Prostate gland (tissue), 2 donors: ENCODE measurements at regions not wholly inside any gene's neighbourhood (a gene's known extent, or its start where the extent isn't known, plus 50 kb on each side); places are given as distances from the start of the nearest gene placed in this dataset.
"Not testable (repeated sequence)": the region's sequence is repeated elsewhere in the genome, so short reads cannot be mapped to it uniquely, and the experiment has no call there.

Experiments
- DNase-seq: peaks from one replicate; pipeline ENCODE4 v3.0.0-alpha.2; 2019; ENCODE audit warnings: low spot score
- H3K27ac ChIP-seq, 2 donors: fragments of 200-600 bp; sonication (generic); 2 replicates each; pipeline ENCODE4 v1.5.1; 2017 to 2019
- H3K27me3 ChIP-seq: fragments of 200-600 bp; sonication (generic); replicated peaks from 2 replicates; pipeline ENCODE4 v1.5.1; 2019; ENCODE audit not compliant: insufficient read depth
- H3K36me3 ChIP-seq, 2 donors: fragments of 200-600 bp; sonication (generic); 1 replicate in 1 of 2; 2 replicates in 1 of 2; pipeline versions ENCODE4 v1.5.1 to v1.8.1; 2017 to 2019
- H3K4me1 ChIP-seq: fragments of 200-600 bp; sonication (generic); replicated peaks from 2 replicates; pipeline ENCODE4 v1.5.1; 2019
- H3K4me3 ChIP-seq, 2 donors: fragments of 200-600 bp; sonication (generic); 2 replicates each; pipeline ENCODE4 v1.5.1; 2017 to 2019
- H3K9me3 ChIP-seq: fragments of 200-600 bp; sonication (generic); 2 replicates; pipeline ENCODE4 v1.5.1; 2017
- POLR2A ChIP-seq: fragments of 450-650 bp; IDR thresholded peaks from one replicate; pipeline ENCODE4 v1.6.1; 2016; ENCODE audit warnings: antibody characterized with exemption, mild to moderate bottlenecking
- POLR2AphosphoS5 ChIP-seq: sonication (generic); formaldehyde crosslinking; IDR thresholded peaks from one replicate; pipeline ENCODE4 v1.6.1; 2017; ENCODE audit warnings: antibody characterized with exemption
- WGBS: methylation state at CpG from one replicate; pipeline ENCODE4 v1.1.5; 2018; 5-methylcytosine and 5-hydroxymethylcytosine counted together
- intact Hi-C: fragments of 100-400 bp; cut with DNase I; formaldehyde crosslinking; loops from one replicate; pipeline ENCODE4 v1.14.2; 2022
- TF ChIP-seq, protein P1 (sequence below), 4 experiments: fragments of 200-600 bp in 2 of 4; fragments of 450-650 bp in 2 of 4; sonication (generic) in 2 of 4; IDR thresholded peaks; 1 replicate in 3 of 4; 2 replicates in 1 of 4; pipeline ENCODE4 v1.5.1; 2016 to 2019; ENCODE audit warnings: antibody characterized with exemption in 4 of 4, mild to moderate bottlenecking in 2 of 4, moderate library complexity in 2 of 4

DNA sequence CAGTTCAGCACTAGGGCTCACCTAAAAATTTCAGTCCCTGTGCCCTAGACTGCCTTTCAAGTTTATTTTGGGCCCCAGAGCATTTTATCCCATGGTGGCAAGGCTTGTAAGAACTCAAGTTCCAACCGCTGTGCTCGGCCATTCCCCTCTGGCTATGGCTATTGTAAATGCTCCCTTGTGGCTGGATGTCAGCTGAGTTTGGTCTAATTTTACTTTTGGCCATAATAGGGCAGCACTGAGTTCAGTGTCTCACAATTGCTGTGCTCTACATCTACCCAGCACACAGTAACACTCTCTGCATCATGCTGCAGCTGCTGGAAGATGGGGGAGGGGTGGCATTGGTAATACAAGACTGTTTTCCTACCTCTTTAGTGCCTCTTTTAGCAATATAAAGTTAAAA is 210.8 kb upstream of the IRS4 start:
- intact Hi-C loops, result no loop called here
- no peak for DNase-seq
- Histone ChIP-seq H3K4me3 (no peak overlapping the region), H3K27ac (no peak overlapping the region), H3K27me3 (no peaks in the 10 kb centered on the region), H3K4me1 (no peaks in the 10 kb centered on the region), H3K36me3 (no peaks in the 10 kb centered on the region), H3K9me3 (no peaks in the 10 kb centered on the region)
- TF ChIP-seq, protein P1, sequence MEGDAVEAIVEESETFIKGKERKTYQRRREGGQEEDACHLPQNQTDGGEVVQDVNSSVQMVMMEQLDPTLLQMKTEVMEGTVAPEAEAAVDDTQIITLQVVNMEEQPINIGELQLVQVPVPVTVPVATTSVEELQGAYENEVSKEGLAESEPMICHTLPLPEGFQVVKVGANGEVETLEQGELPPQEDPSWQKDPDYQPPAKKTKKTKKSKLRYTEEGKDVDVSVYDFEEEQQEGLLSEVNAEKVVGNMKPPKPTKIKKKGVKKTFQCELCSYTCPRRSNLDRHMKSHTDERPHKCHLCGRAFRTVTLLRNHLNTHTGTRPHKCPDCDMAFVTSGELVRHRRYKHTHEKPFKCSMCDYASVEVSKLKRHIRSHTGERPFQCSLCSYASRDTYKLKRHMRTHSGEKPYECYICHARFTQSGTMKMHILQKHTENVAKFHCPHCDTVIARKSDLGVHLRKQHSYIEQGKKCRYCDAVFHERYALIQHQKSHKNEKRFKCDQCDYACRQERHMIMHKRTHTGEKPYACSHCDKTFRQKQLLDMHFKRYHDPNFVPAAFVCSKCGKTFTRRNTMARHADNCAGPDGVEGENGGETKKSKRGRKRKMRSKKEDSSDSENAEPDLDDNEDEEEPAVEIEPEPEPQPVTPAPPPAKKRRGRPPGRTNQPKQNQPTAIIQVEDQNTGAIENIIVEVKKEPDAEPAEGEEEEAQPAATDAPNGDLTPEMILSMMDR (IDR thresholded peaks at IDR 0.05), result no peak
- TF ChIP-seq POLR2AphosphoS5, result no peak
- WGBS, result 90% methylated on average over 2 of the region's 2 CpGs

DNA sequence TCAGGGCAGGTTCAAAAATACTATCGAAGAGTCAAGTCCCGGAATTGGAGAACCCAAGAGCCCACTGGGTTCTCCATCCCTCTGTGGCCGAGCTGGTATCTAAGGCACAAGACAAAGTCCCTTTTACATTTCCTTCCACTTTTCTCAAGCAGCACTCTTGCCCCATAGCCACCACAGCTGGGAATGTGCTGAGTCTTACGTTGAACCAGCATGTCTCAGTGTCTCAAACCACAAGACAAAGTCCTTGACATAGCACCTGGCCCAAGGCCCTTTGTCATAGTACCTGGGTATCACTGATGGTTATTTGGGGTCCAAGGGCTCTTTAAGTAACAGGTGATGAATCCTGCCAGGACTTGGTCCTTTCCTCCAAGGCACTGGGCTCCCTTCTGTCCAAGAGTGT is 210.2 kb upstream of the IRS4 start:
- H3K27ac ChIP-seq, result no peak overlapping the region
- H3K4me1 ChIP-seq, result no peaks in the 10 kb centered on the region
- H3K4me3 ChIP-seq, result no peak overlapping the region
- H3K9me3 ChIP-seq, result no peaks in the 10 kb centered on the region
- no peaks in the 10 kb centered on the region for H3K36me3 ChIP-seq
- TF ChIP-seq POLR2A (no peak), POLR2AphosphoS5 (no peak)
- TF ChIP-seq, protein P1 (IDR thresholded peaks at IDR 0.05), result no peak
- intact Hi-C loops, result no loop called here
- no peak for DNase-seq
- WGBS, result 100% methylated on average over 3 of the region's 4 CpGs
- H3K27me3 ChIP-seq, result no peaks in the 10 kb centered on the region

DNA sequence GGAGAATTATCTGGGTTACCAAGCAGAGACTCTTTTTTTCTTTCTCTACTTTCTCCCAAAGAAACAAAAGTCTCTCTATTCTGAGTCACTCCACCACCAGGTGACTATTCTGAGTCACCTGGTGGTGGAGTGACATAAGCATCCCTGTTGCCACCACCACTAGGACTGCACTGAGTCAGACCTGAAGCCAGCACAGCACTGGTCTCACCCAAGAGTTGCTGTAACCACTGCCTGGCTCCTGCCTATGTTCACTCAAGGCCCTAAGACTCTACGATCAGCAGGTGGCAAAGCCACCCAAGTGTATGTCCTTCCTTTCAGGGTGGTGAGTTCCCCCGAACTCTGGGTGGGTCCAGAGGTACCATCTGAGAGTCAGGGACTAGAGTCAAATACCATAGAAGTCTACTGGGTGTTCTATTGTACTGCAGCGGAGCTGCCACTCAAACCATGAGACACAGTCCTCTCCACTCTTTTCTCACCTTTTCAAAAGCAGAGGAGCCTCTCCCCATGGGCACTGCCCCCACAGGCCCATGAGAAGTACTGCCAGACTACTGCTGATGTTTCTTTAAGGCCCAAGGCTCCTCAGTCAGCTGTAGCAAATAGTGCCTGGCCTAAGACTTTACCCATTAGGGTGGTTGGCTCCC is 209.6 kb upstream of the IRS4 start:
- Histone ChIP-seq H3K4me3 (no peak overlapping the region), H3K27ac (no peak overlapping the region), H3K9me3 (no peaks in the 10 kb centered on the region), H3K36me3 (no peaks in the 10 kb centered on the region), H3K4me1 (no peaks in the 10 kb centered on the region), H3K27me3 (no peaks in the 10 kb centered on the region)
- TF ChIP-seq POLR2A (no peak), POLR2AphosphoS5 (no peak)
- TF ChIP-seq, protein P1 (IDR thresholded peaks at IDR 0.05), result no peak
- 100% methylated on average over 1 of the region's 3 CpGs for WGBS
- intact Hi-C loops, result no loop called here
- no peak for DNase-seq

DNA sequence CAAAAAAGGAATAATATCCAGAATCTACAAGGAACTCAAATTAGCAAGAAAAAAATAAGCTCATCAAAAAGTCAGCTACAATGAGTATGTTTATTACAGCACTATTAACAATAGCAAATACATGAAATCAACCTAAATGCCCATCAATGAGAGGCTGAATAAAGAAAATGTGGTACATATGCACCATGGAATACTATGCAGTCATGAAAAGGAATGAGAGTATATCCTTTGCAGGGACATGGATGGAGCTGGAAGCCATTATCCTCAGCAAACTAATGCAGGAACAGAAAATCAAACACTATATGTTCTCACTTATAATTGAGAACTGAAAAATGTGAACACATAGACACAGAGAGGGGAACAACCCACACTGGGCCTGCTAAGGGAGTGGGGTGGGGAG is 178.4 kb upstream of the IRS4 start:
- Histone ChIP-seq H3K27ac (no peak overlapping the region), H3K4me3 (no peak overlapping the region), H3K27me3 (no peaks in the 10 kb centered on the region), H3K36me3 (no peaks in the 10 kb centered on the region), H3K4me1 (no peaks in the 10 kb centered on the region), H3K9me3 (no peaks in the 10 kb centered on the region)
- TF ChIP-seq POLR2A (no peak), POLR2AphosphoS5 (no peak)
- TF ChIP-seq, protein P1 (IDR thresholded peaks at IDR 0.05), result no peak
- intact Hi-C loops, result no loop called here
- DNase-seq, result no peak

DNA sequence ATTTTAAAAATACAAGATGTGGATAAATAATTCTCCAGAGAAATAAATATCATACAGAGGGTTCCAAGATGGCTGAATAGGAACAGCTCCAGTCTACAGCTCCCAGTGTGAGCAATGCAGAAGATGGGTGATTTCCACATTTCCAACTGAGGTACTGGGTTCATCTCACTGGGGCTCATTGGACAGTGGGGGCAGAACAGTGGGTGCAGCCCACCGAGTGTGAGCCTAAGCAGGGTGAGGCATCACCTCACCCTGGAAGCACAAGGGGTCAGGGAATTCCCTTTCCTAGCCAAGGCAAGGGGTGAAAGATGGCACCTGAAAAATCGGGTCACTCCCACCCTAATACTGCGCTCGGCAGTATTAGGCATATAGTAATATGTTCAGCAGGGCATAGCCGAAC is 167.5 kb upstream of the IRS4 start:
- H3K27me3 ChIP-seq, intact Hi-C loops, H3K27ac ChIP-seq, H3K4me1 ChIP-seq, H3K9me3 ChIP-seq, H3K4me3 ChIP-seq, H3K36me3 ChIP-seq, DNase-seq: not testable (repeated sequence)
- 83% methylated on average over 1 of the region's 5 CpGs for WGBS
